Activated naive CD4-positive, alpha-beta T cell treated with anti-CD3 and anti-CD28 coated beads, Interleukin-2, amount 50 U/mL, for 72 hours (primary cell): ENCODE measurements at regions not wholly inside any gene's neighbourhood (a gene's known extent, or its start where the extent isn't known, plus 50 kb on each side); places are given as distances from the start of the nearest gene placed in this dataset.
"Not testable (repeated sequence)": the region's sequence is repeated elsewhere in the genome, so short reads cannot be mapped to it uniquely, and the experiment has no call there.

Experiments used
- ATAC-seq, 2 donors: fragments of 150-1000 bp; cut with Tn5 transposase; 2 replicates each; pipeline ENCODE4 v1.10.0; 2021; ENCODE audit warnings: mild to moderate bottlenecking in 2 of 2, moderate library complexity in 2 of 2
- DNase-seq, 2 donors: peaks; one replicate each; pipeline ENCODE4 v3.0.0; 2021 to 2022; ENCODE audit warnings: low spot score in 2 of 2
- H3K27ac Mint-ChIP-seq, 2 donors: one replicate each; pipeline ENCODE4 v1.8.0; 2022; ENCODE audit warnings: mild to moderate bottlenecking in 2 of 2, mixed read lengths in 2 of 2
- H3K36me3 Mint-ChIP-seq, 2 donors: one replicate each; pipeline ENCODE4 v1.8.0; 2022; ENCODE audit warnings: mixed read lengths in 2 of 2
- H3K9me3 Mint-ChIP-seq, 2 donors: one replicate each; pipeline ENCODE4 v1.8.0; 2022; ENCODE audit warnings: mixed read lengths in 2 of 2

DNA sequence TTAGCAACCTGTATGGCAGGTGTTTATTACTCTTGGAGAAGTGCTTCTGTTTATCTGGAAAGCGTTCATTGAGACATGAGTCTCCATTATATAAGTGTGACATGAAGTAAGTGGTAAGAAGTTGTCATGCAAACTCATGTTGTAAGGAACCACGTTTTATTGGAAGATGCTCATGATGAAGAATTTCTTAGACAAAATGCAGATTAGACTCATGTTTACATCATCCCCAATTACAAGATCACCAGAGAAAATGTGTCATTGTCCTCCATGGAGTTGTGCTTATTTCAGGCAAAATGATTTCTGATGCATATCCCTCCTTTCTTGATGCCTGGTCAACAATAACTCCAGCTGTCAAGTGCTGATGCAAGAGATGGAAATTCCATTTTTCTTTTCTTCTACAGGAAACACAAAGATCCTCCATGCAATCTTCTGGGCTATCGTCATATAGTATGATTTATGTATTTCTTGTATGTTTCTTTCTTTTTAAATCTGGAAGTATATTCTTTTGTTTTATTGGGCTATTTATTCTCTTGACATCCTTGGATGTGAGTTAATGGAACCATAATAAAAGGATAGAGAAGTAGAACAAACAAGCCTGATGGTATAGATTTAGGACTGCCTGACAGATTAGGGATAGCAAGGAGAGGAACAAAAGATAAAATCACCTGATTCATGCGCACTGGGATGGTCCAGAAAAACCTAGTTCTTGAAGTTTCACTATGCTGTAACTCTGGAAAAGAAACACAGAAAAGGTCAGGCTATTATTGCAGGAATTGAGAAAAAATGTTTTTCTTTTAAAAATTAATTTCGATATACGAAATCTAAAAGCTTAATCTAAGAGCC, 50.7 kb upstream of the DIAPH3 start:
- Mint-ChIP-seq H3K36me3 (no peaks in the 10 kb centered on the region), H3K27ac (no peak overlapping the region), H3K9me3 (no peaks in the 10 kb centered on the region)
- ATAC-seq (no peak), DNase-seq (no peak)

DNA sequence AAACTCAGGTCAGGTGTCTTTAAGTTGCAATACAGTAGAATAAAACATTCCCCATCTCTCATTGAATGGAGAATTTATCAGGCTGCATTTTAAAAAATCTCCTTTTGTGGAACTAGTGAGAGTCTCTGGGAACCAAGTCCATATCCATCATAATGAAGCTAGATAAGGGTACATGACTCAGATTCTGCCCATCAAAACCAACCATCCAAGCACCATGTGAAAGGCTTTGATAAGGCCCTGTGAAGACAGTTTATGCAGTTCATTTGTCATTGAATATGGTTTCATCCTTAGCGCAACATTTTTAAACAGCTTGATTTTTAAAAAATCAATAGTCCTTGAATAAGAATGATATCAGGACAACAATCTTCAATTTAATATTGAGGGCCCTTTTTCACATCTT, 56.3 kb upstream of the DIAPH3 start:
- ATAC-seq (no peak), DNase-seq (no peak)
- Mint-ChIP-seq H3K27ac (no peak overlapping the region), H3K9me3 (no peaks in the 10 kb centered on the region), H3K36me3 (no peaks in the 10 kb centered on the region)

DNA sequence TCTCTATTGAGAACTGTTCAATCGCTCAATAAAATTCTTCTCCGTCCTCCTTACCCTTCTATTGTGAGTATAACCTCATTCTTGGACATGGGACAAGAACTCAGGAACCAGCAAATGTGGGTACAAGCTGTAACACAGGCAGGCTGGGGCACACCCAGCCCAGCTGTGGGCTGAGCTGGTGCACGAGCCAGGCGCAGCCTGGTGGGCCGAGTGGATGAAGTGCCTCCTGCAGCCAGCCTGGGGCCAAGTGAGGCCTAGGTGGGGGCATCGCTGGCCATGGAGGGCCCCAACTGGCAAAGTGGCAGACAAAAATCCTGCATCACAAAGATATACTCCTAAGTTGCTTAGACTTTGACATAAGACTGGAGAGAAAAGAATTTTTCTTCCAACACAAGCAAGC, 57.9 kb upstream of the DIAPH3 start:
- no peak overlapping the region for H3K27ac Mint-ChIP-seq
- no peak for DNase-seq
- H3K9me3 Mint-ChIP-seq = no peaks in the 10 kb centered on the region
- no peaks in the 10 kb centered on the region for H3K36me3 Mint-ChIP-seq
- no peak for ATAC-seq

DNA sequence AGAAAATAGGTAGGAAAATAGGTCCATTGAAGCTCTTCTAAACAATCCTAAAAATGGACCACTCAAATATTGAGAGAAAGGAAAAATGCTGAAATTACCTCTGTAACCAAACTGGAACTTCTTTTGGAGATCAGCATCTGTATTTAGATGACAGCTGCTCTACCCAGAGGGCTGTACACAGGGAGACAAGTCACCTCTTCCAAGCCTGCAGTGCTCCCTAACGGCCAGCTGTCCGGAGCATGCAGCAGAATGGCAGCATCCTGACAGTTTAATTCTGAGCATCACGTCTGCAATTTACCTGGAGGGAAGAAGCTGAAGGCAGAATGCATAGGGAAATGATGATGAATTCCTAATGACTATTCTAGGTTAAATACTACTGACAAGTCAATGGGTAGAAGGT, 62.8 kb upstream of the DIAPH3 start:
- H3K36me3 Mint-ChIP-seq = no peaks in the 10 kb centered on the region
- H3K9me3 Mint-ChIP-seq = no peaks in the 10 kb centered on the region
- DNase-seq (no peak), ATAC-seq (no peak)
- H3K27ac Mint-ChIP-seq = no peak overlapping the region

DNA sequence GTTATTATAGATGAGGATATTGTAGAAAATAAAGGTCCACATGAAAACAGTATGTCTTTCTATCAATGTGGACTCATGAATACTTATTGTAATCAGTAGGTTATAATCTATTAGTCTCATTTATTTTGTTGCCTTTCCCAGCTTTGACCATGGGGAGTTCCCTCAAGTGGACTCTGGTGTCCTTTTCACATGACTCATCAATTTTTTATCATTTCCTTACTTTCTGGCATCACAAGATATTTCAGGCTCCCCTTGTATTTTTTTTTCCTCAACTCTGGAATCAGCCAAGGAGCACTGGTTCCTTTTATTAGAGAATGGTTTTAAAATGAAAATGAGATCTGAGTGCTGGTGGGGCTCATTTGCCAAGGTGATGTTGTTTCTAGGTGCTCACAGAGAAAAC, 63.4 kb upstream of the DIAPH3 start:
- Mint-ChIP-seq H3K27ac (no peak overlapping the region), H3K9me3 (no peaks in the 10 kb centered on the region), H3K36me3 (no peaks in the 10 kb centered on the region)
- DNase-seq = no peak
- no peak for ATAC-seq

DNA sequence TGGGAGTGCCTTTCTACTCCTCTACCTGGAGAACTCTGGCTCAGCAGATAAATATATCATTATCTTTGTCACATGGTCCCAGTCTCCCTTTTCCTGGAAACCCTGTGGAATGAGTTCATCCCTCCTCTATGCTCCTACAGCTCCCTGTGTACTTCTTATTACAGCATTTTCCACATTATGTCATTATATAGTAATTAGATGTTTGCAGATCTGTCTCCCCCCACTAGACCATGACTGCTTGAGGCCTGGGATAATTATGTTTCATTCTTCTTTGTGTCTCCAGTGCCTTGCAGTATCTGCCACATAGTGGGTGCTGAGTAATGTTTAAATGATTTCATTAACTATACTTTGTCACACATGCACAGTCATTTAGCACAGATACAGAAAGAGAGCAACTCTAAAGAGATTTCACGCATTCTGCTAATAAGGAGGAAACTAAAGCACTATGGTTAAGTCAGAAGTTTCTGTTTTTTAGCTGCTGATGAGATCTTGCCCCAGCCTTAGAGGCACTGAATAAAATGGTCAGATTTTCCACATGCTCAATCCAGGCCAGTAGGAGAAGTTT, 66.1 kb upstream of the DIAPH3 start:
- no peaks in the 10 kb centered on the region for H3K36me3 Mint-ChIP-seq
- no peaks in the 10 kb centered on the region for H3K9me3 Mint-ChIP-seq
- ATAC-seq (peak in 1 of 2 donors; percentile 74), DNase-seq (no peak)
- H3K27ac Mint-ChIP-seq = no peak overlapping the region

DNA sequence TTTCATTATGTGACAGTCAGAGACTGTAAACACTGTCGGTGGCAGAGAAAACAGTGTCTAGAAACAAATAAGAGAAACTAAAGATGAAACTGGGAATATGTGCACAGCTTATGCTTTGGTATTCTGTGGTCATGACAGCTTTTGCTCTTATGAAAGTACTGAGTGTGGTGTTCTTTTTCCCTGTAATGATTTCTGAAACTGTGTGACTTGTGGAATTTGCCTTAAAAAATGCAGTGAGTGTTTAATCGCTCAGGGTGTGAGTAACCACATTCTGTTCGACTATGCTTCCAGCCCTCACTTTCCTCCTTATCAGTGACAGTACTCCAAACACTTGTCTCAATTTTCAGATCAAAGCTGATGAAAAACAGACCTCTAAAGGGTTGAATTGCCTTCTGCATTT, 66.9 kb upstream of the DIAPH3 start:
- ATAC-seq (peak in 1 of 2 donors; percentile 88), DNase-seq (no peak)
- H3K27ac Mint-ChIP-seq = no peak overlapping the region
- H3K9me3 Mint-ChIP-seq = no peaks in the 10 kb centered on the region
- no peaks in the 10 kb centered on the region for H3K36me3 Mint-ChIP-seq

DNA sequence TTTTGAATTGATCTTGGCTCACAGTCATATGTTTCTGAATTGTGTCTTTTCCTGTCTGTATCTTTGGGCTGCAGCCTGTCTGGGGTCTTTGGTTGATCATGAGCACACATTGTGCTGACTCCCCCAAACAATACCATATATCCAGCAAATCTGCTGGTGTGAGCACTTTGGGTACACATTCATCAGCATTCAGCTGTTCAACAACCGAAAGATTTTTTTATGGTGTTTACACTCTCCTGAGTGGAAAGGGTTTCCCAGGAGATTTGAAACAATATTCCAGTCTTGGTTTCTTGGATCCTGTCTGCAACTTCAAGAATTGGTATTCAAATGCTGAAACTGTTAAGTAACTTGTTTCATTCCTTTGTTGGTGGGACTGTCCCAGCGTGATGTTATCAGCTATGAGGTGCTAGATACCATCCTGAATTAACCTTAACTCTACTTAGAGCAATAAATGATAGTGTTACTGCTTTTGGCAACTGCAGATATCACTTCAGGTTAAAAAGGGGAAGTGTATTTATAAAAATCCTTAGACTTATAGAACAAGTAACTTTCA, 78.4 kb upstream of the DIAPH3 start:
- no peaks in the 10 kb centered on the region for H3K9me3 Mint-ChIP-seq
- H3K27ac Mint-ChIP-seq = no peak overlapping the region
- DNase-seq = no peak
- no peak for ATAC-seq
- H3K36me3 Mint-ChIP-seq = no peaks in the 10 kb centered on the region

DNA sequence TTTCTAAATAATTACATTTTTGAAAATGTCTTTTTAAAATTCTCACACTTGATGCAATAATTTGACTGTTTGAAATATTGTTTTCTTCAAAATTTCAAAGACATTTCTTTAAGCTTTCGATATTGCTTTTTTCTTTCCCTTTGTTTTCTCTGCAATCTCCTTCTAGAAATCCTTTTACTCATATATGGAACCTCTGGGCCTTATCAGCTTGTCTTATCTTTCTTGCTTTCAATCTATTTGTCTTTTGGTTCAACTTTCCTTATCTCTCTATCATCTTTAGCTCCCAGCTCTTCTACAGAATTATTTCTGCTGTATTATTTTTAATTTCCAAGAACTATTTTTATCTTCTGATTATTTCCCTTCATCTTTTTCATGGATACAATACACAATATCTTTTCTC, 80.7 kb upstream of the DIAPH3 start:
- ATAC-seq = no peak
- no peak for DNase-seq
- no peaks in the 10 kb centered on the region for H3K9me3 Mint-ChIP-seq
- no peak overlapping the region for H3K27ac Mint-ChIP-seq
- H3K36me3 Mint-ChIP-seq = no peaks in the 10 kb centered on the region

DNA sequence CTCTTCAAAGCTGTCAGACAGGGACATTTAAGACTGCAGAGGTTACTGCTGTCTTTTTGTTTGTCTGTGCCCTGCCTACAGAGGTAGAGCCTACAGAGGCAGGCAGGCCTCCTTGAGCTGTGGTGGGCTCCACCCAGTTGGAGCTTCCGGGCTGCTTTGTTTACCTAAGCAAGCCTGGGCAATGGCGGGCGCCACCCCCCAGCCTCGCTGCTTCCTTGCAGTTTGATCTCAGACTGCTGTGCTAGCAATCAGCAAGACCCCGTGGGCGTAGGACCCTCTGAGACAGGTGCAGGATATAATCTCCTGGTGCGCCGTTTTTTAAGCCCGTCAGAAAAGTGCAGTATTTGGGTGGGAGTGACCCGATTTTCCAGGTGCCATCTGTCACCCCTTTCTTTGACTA, 87.7 kb upstream of the DIAPH3 start:
- H3K27ac Mint-ChIP-seq, ATAC-seq, H3K36me3 Mint-ChIP-seq, DNase-seq, H3K9me3 Mint-ChIP-seq: not testable (repeated sequence)

DNA sequence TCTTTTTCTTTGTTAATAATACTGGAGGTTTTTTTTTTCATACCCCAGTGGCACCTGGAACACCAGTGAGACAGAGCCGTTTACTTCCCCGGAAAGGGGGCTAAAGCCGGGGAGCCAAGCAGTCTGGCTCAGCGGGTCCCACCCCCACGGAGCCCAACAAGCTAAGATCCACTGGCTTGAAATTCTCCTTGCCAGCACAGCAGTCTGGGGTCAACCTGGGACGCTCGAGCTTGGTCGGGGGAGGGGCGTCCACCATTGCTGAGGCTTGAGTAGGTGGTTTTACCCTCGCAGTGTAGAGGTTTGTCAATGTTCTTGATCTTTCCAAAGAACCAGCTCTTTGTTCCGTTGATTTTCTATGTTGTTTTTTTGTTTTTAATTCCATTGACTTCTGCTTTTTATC, 94.6 kb upstream of the DIAPH3 start:
- peaks cover 3 to 7% of the 10 kb centered on the region in 2 donors for H3K9me3 Mint-ChIP-seq
- no peak for DNase-seq
- no peaks in the 10 kb centered on the region for H3K36me3 Mint-ChIP-seq
- no peak for ATAC-seq
- H3K27ac Mint-ChIP-seq = no peak overlapping the region

DNA sequence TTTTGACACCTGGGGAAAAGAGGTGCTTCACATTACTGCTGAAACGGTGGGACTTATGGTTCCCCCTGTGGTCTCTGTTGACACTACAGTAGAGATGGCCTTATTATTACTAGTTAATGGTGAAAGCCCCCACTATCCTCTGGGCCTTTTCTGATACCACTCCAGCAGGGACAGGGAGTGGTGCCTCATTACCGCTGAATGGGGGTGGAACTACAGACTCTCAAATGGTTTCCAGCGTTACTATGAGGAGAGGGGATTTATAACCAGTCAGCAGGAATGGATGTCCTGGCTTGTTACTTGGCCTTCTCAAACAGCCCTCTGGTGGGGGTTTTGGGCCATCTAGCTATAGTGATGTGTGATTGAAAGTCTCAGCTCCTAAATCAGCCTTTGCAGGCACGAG, 96.7 kb upstream of the DIAPH3 start:
- no peaks in the 10 kb centered on the region for H3K36me3 Mint-ChIP-seq
- DNase-seq = no peak
- ATAC-seq = no peak
- peaks cover under 1 to 4% of the 10 kb centered on the region in 2 donors for H3K9me3 Mint-ChIP-seq
- H3K27ac Mint-ChIP-seq = no peak overlapping the region

DNA sequence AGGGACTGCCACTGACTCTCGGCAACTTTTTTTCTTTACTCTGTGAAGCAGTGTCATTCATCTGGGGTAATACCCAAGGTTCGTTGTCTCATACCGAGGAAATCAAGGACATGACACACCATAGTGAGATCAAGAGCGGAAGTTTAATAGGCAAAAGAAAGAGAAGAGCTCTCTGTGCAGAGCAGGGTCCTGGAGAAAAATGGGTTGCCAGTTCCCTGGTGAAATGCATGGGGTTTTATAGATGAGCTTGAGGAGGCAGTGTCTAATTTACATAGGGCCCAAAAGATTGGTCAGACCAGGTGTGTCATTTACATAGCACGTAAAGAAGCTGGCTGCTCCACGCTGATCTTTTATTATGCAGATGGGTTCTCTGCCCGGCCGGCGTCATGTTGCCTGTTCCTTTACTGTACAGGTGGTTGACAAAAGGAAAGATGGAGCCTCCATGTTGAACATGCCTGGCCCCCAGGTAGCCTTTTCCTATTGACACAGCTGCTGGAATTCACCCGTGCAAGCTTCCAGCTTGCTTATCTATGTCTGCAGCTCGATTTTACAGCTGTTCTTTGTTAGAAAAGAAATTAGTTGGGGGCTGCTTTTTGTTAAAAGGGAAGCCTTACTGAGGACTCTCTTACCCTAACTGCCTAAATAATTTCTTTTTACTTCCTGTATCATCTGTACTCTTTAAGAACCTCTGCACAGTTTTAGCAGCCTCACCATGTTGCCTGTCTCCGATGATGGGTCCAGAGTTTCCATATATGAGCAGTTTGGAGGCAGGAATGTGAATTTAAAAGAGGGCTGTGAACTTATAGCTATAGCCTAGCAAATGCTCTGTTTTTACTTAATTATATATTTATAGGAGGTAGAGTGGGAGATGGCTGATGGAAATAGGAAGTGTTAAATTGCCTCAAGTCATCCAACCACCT, 98.0 kb upstream of the DIAPH3 start:
- Mint-ChIP-seq H3K9me3 (peaks cover 0 to 4% of the 10 kb centered on the region in 2 donors), H3K27ac (no peak overlapping the region), H3K36me3 (no peaks in the 10 kb centered on the region)
- DNase-seq (no peak), ATAC-seq (no peak)

DNA sequence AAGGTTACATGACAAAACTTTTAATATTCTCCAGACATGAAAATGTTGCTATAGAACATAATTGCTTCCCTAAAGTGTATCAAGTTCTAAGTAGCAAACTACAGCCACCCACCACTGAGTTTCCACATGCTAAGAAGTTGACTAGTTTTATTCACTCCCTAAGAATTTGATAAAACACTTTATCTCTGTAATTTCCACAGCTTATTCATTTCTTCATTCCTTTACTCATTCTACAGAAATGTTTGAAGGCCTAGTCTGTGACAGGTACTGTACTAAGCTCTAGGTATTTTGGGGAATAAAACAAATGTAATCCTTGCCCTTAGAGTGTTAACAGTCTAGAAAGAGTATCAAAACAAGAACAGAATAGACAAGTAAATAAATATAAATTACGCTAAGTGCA, 101.8 kb upstream of the DIAPH3 start:
- no peak for DNase-seq
- no peak overlapping the region for H3K27ac Mint-ChIP-seq
- H3K9me3 Mint-ChIP-seq = peaks cover 0 to 4% of the 10 kb centered on the region in 2 donors
- no peak for ATAC-seq
- H3K36me3 Mint-ChIP-seq = no peaks in the 10 kb centered on the region

DNA sequence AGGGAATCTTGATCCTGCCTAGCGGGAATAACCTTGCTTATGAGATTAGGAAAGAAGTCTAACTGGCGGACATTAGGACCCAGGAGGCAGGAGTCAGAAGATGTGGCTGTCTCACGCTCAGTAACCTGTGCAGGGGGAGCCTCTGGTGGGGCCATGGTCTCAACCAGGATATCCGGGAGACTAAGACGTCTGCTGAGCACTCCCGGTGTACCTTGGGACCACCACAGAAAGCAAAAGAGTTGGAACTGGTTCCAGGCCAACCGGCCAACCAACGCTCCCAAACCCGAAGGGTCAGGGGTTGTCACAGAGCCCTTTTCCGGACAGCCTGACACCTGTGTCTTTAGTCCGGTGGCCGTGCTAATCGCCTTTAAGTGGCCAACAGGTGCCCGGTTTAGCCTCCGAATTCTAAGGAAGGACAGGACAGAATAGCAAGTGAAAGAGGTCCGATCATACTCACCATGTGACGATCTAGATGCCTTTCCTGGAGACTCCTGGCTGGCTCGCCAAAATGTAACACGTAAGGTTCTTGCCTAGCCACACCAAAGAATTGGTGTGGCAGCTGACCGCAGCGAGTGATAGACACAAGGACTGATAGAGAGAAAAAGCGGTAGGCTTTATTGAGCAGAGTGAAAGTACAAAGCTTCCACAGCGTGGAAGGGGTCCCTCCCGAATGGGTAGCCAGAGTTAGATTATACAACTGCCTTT, 103.9 kb upstream of the DIAPH3 start:
- DNase-seq = no peak
- Mint-ChIP-seq H3K9me3 (peaks cover 0 to 4% of the 10 kb centered on the region in 2 donors), H3K36me3 (no peaks in the 10 kb centered on the region), H3K27ac (no peak overlapping the region)
- peak; percentile 55 to 74 for ATAC-seq

DNA sequence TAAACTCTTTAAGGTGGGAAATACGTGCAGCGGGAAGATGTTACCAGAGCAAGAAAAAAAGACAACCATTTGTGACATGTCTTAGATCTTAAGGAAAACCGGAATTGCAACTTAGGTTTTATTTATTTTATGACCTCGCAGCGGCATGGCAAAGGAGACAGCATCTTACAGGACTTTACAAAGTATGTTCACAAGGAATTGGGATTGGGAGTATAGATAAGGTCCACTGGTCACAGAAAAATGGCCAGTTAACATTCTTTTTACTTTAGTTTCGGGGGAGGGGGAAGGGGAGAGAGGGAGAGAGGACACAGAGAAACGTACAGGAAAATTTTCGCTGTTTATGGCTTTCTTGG, 104.5 kb upstream of the DIAPH3 start:
- Mint-ChIP-seq H3K9me3 (peaks cover 0 to 2% of the 10 kb centered on the region in 2 donors), H3K36me3 (no peaks in the 10 kb centered on the region), H3K27ac (no peak overlapping the region)
- DNase-seq (no peak), ATAC-seq (no peak)
